Peyer's patch (tissue), 4 donors: ENCODE measurements at regions not wholly inside any gene's neighbourhood (a gene's known extent, or its start where the extent isn't known, plus 50 kb on each side); places are given as distances from the start of the nearest gene placed in this dataset.

Experiments
- POLR2A ChIP-seq, 2 donors: fragments of 450-650 bp; IDR thresholded peaks; one replicate each; pipeline ENCODE4 v1.5.1; 2017; ENCODE audit warnings: antibody characterized with exemption in 2 of 2, mild to moderate bottlenecking in 2 of 2, moderate library complexity in 2 of 2
- TF ChIP-seq, protein P1 (sequence below), 6 experiments: fragments of 450-650 bp in 4 of 6; fragments of 200-600 bp in 2 of 6; sonication (generic) in 1 of 6; IDR thresholded peaks; one replicate each; pipeline ENCODE4 v1.5.1; 2017 to 2019; ENCODE audit warnings: antibody characterized with exemption in 6 of 6, mild to moderate bottlenecking in 3 of 6, moderate library complexity in 1 of 6

- TF ChIP-seq POLR2A (IDR thresholded peaks at IDR 0.05) = no peak
- TF ChIP-seq, protein P1, sequence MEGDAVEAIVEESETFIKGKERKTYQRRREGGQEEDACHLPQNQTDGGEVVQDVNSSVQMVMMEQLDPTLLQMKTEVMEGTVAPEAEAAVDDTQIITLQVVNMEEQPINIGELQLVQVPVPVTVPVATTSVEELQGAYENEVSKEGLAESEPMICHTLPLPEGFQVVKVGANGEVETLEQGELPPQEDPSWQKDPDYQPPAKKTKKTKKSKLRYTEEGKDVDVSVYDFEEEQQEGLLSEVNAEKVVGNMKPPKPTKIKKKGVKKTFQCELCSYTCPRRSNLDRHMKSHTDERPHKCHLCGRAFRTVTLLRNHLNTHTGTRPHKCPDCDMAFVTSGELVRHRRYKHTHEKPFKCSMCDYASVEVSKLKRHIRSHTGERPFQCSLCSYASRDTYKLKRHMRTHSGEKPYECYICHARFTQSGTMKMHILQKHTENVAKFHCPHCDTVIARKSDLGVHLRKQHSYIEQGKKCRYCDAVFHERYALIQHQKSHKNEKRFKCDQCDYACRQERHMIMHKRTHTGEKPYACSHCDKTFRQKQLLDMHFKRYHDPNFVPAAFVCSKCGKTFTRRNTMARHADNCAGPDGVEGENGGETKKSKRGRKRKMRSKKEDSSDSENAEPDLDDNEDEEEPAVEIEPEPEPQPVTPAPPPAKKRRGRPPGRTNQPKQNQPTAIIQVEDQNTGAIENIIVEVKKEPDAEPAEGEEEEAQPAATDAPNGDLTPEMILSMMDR (IDR thresholded peaks at IDR 0.05) = no peak
Measured at GRCh38 chr3:144957398-144958101, 985.9 kb downstream of the DIPK2A start.
